ENCODE measurements at regions not wholly inside any gene's neighbourhood (a gene's known extent, or its start where the extent isn't known, plus 50 kb on each side); places are given as distances from the start of the nearest gene placed in this dataset.
"Not testable (repeated sequence)": the region's sequence is repeated elsewhere in the genome, so short reads cannot be mapped to it uniquely, and the experiment has no call there.

DNA sequence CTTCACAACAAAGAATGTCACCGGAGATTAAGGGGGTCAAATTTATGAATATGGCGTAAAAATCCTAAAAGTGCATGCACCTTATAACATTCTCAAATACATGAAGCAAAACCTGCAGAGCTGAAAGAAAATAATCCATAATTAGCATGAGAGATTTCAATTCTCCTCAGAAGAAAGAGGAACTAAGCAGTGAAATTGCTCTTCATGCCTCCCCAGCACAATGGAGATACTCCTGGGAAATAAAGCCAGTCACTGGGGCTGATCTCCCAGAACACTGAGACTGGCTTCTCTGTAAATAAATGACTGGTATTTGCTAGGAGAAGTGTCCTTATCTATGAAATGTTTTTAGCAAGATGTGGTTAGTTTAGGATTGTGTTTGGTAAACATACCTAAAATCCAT, 68.1 kb downstream of the GOLGA6L6 start:
- not testable (repeated sequence) for H3K4me3 ChIP-seq (ENCODE audit: low read length); DNase-seq (ENCODE audit: low read depth, low spot score)

DNA sequence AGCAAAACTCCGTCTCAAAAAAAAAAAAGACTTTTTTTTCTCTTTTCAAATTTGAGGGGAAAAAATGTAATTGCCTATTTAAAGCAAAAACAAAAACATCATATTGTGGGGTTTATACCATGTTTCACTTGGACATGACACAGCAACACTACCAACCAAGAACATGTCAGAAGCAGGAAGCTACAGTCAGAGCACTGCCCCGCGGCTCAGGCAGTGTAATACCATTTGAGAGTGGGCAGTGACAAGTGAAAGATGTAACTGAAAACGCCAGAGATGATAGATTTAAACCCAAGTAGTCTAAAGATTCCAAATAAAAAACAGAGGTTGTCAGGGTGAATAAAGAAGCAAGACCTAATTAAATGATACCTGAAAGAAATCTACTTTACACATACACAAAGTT, 68.6 kb downstream of the GOLGA6L6 start:
- DNase-seq (ENCODE audit: low read depth, low spot score); H3K4me3 ChIP-seq (ENCODE audit: low read length): not testable (repeated sequence)

DNA sequence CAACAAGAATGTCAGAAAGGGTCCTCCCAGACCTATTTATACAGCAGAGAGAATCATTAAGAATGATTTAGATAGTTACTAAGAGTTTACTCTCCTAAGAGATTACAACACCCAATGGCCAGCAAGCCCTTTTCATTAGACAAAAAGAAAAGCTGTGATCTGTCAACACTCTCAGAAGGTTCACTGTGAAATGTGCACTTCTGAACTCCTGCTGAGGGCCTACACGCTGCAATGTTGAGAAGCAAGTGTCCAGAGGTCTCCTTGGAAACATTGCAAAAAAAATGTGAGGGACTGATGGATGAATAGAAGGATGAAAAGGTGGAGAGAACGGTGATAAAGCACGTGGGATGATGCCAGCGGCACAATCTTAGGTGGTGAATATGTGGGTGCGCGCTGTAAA, 70.8 kb downstream of the GOLGA6L6 start:
- not testable (repeated sequence) for DNase-seq (ENCODE audit: low read depth, low spot score); H3K4me3 ChIP-seq (ENCODE audit: low read length)

DNA sequence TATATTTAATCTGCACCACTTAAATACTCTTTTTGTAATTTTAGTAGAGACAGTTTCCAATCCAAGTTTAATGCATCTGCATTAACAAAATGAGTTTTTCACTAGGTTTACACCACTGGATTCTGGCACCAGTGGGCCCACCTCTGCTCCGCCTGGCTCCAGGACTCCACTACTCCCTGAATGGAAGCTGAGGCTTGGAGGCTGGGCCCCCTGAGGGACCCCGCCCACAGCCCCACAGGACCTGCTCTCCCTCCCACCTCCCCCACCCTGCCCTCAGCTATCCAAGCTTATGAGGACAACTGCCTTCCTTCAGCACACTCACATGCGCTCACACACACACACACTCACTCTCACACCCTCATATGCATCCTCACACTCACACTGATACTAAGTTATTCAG, 100.5 kb downstream of the GOLGA6L6 start:
- DNase-seq (ENCODE audit: low read depth, low spot score); H3K4me3 ChIP-seq (ENCODE audit: low read length): not testable (repeated sequence)

DNA sequence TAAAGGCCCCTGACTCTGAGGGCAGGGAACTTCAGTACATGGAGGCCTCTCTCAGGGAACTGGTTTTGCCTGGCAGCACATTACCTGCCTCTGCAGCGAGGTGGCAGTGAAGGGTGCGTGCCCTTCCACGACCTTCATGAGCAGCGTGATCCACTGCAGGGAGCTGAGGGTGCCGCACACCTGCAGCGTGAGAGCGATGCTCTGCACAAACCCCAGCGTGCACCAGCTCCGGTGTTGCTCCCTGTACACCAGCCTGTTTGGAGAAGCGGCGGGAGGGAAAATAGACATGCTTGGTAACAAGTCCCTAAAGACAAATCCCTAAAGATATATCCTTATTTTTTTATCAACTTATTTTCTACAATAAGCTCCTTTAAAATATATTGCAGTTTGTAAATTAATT, 101.2 kb downstream of the GOLGA6L6 start:
- not testable (repeated sequence) for H3K4me3 ChIP-seq (ENCODE audit: low read length); DNase-seq (ENCODE audit: low read depth, low spot score)

DNA sequence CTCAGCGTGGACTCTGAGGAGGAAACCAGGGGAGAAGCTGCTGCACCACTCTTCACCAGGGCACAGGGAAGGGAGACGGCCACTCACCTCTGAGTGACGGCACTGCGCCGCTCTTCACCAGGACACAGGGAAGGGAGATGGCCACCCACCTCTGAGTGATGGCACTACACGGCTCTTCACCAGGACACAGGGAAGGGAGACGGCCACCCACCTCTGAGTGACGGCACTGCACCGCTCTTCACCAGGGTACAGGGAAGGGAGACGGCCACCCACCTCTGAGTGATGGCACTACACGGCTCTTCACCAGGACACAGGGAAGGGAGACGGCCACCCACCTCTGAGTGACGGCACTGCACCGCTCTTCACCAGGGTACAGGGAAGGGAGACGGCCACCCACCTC, 102.5 kb downstream of the GOLGA6L6 start:
- DNase-seq (ENCODE audit: low read depth, low spot score); H3K4me3 ChIP-seq (ENCODE audit: low read length): not testable (repeated sequence)

DNA sequence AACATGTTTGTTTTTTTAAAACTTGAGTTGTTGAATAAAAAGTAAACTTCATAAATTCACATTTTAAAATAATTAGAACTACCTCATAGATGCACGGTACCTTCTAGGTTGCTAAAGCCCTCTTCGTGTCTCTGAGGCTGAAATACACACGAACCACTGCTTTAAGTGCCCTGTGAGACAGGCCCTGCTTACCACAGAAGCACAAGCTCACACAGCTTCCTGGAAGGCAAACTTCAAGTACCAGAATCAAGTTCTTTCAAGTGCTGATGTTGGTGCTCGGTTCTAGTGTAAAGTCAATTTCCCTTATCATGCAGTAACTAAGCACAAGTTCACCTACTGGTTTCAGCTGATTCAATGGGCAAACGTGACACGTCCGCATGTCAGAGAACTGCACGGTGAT, 103.3 kb downstream of the GOLGA6L6 start:
- not testable (repeated sequence) for DNase-seq (ENCODE audit: low read depth, low spot score); H3K4me3 ChIP-seq (ENCODE audit: low read length)

DNA sequence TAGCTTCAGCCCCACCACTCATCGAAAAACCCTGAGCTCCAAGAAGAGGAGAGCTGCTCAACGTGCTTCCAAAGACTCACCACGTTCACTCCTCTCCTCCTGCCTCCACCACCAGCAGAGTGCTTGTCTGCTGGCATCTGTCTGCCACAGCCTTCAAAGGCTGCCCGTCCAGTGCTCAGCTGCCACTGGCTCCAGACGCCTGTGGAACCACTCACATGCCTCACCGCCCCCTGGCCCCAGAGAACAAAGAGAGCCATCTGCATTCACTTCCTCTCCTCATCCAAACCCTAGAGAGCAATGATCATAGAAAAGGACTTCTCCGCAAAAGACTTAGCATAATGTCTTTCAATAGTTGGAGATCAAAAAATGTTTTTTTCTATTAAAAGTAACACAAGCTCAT, 108.1 kb downstream of the GOLGA6L6 start:
- not testable (repeated sequence) for DNase-seq (ENCODE audit: low read depth, low spot score); H3K4me3 ChIP-seq (ENCODE audit: low read length)

DNA sequence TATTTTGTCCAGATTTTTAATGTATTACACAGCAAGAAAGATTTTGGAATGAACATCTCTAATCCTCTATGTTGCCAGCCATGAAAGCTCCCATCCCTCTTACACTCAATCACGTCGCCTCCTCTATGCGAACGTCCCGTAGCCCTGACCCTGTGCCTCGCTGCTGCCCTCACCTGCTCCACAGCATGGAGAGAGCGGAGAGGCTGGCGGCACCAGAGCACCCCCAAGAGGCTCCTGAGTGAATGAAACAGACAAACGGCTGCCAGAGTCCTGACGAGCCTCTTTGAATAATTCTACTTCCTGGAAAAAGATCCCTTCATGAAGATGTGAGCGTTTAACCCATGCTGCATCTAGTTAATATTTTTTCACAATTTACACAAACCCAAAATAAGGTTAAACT, 111.1 kb downstream of the GOLGA6L6 start:
- DNase-seq (ENCODE audit: low read depth, low spot score); H3K4me3 ChIP-seq (ENCODE audit: low read length): not testable (repeated sequence)

DNA sequence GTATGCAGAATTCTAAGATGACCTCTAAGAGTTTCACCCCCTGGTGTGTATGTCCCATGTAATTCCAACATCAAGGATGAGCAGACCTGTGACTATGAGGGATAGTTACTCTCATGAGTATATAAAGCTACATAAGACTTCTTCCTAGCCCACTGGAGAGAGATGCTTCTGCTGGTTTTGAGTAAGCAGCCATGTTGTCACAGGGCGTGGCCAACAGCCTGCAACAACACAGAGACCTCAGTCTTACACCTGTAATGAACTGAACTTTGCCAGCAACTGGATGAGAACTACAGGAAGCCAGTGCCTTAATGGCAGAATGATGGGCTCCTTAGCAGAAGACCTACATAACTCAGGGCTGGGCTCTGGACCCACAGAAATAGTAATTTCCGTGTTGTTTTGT, 120.9 kb downstream of the GOLGA6L6 start:
- not testable (repeated sequence) for DNase-seq (ENCODE audit: low read depth, low spot score); H3K4me3 ChIP-seq (ENCODE audit: low read length)

DNA sequence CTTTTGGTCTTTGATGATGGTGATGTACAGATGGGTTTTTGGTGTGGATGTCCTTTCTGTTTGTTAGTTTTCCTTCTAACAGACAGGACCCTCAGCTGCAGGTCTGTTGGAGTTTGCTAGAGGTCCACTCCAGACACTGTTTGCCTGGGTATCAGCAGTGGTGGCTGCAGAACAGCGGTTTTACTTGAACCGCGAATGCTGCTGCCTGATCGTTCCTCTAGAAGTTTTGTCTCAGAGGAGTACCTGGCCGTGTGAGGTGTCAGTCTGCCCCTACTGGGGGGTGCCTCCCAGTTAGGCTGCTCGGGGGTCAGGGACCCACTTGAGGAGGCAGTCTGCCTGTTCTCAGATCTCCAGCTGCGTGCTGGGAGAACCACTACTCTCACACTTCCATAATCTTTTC, 125.0 kb downstream of the GOLGA6L6 start:
- DNase-seq (ENCODE audit: low read depth, low spot score); H3K4me3 ChIP-seq (ENCODE audit: low read length): not testable (repeated sequence)

DNA sequence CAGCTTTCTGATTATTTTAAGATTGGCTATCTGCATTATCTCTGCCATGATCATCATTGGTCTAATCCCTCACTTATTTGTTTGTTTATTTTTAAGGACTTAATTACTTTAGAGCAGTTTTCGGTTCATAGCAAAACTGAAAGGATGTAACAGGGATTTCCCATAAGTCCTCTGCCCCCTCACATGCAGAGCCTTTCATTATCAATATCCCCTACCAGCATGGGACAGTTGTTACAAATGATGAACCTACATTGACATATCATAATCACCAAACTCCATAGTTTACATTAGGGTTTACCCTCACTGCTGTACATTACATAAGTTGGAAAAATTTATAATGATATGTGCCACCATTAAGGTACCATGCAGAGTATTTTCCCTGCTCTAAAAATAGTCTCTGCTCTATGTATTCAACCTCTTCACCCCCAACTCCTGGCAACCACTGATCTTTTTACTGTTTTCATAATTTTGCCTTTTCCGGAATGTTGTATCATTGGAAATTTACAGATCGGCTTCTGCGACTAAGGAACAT, 131.9 kb downstream of the GOLGA6L6 start:
- H3K4me3 ChIP-seq (ENCODE audit: low read length); DNase-seq (ENCODE audit: low read depth, low spot score): not testable (repeated sequence)

DNA sequence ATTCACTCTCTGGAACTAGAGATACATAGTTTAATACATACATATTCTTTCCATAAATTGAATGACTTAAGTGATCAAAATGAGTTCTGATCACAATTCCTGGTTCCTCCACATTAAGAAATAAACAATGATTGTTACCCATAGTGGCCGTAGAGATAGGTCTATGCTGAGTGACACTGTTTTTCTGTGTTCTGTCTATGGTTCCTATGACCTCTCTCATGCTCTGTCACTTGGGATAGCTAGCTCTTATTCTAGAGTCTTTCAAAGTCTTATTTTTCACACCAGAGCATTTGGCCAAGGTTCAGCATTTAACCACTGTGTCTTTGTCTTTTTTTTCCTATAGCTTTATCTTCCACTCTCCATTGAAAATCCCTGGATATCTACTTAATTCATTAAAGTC, 132.4 kb downstream of the GOLGA6L6 start:
- no peak for DNase-seq (ENCODE audit: low read depth, low spot score)

DNA sequence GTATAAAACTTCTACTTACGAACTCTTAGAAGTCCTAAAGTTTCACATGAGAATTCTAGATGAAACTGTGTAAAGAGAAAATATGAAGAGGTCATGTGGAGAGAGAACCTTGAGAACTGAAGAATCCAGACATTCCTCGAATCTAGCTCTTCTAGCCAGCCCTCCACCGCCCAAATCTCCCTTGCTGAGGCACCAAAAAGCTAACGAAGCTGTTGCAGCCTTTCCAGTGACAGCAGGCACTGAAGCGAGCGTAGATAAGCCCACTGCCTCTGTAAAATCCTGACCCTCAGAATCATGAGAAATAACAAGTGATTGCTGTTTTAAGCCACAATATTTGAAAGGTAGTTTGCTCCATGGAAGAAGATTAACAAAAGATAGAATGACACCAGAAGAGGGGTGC, 134.0 kb downstream of the GOLGA6L6 start:
- no peak for DNase-seq (ENCODE audit: low read depth, low spot score)
- H3K4me3 ChIP-seq (ENCODE audit: low read length) = no peak overlapping the region

More for the DNA sequence above, 132.4 kb downstream of the GOLGA6L6 start:
- H3K4me3 ChIP-seq (ENCODE audit: low read length) = no peak overlapping the region

DNA sequence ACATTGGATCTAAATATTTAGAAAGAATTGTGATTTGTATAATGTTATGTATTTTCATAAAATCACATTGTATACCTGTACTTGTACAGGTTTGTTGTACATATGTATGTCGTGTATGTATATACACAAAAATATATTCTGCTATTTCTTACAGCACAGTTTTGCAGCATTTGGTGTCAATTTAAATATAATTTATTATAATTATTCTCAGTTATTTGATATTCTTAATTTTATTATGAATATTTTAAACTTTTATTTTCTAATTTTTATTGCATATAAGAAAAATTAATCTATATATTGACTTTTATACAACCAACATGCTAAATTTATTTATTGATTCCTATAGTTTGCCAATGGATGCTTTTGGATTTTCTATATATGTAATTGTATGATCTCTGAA, 137.0 kb downstream of the GOLGA6L6 start:
- DNase-seq (ENCODE audit: low read depth, low spot score); H3K4me3 ChIP-seq (ENCODE audit: low read length): not testable (repeated sequence)

DNA sequence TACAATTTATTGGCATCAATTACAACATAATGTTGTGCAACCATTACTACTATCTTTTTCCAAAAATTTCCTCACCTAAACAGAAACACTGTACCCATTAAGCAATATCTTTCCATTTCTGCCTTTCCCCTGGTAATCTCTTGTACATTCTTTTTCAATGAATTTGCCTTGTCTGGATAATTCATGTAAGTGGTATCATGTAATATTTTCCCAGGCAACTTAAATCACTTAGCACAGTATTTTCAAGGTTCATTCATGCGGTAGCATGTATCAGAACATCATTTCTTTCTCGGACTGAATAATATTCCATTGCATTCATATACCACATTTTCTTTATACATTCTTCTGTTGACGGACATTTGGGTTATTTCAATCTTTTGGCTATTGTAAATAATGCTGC, 139.0 kb downstream of the GOLGA6L6 start:
- not testable (repeated sequence) for H3K4me3 ChIP-seq (ENCODE audit: low read length); DNase-seq (ENCODE audit: low read depth, low spot score)

DNA sequence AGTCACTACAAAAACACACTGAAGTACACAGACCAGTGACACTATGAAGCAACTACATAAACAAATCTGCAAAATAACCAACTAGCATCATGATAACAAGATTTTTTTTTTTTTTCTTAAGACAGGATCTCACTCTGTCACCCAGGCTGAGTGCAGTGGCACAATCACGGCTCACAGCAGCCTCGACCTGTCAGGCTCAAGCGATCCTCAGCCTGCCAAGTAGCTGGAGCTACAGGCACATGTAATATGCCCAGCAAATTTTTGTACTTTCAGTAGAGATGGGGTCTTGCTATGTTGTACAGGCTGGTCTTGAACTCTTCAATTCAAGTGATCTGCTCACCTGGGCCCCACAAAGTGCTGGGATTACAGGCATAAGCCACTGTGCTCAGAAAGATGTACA, 140.5 kb downstream of the GOLGA6L6 start:
- H3K4me3 ChIP-seq (ENCODE audit: low read length) = not testable (repeated sequence)

DNA sequence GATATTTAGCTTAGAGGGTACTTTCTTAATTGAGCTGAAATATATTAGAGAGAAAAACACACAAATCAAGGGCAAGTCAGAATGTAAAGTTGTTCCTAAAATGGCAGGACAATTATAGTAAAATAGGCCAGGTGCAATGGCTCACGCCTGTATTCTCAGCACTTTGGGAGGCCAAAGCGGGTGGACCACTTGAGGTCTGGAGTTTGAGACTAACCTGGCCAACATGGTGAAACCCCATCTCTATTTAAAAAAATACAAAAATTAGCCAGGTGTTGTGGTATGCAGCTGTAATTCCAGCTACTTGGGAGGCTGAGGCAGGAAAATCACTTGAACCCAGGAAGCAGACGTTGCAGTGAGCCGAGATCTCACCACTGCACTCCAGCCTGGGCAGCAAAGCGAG, 142.9 kb downstream of the GOLGA6L6 start:
- not testable (repeated sequence) for H3K4me3 ChIP-seq (ENCODE audit: low read length); DNase-seq (ENCODE audit: low read depth, low spot score)

More for the DNA sequence above, 140.5 kb downstream of the GOLGA6L6 start:
- not testable (repeated sequence) for DNase-seq (ENCODE audit: low read depth, low spot score)

DNA sequence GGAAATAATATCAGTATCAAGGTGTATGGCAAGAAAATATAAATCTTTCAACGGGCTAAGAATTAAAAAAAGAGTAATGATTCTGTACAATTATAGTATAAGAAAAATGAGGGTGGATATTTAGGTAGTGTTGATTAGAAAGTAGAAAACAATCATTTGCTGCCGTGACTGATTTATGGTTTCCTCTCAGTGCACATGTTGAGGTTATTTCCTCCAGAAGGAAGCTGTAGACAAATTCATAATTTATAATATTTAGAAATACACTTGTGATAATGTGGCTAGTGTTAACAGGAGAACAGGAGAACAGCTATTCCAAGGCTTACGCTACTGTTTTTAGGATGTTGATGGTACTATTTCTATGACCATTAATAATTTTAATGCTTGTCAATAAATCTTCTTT, 153.4 kb downstream of the GOLGA6L6 start:
- not testable (repeated sequence) for H3K4me3 ChIP-seq (ENCODE audit: low read length); DNase-seq (ENCODE audit: low read depth, low spot score)

DNA sequence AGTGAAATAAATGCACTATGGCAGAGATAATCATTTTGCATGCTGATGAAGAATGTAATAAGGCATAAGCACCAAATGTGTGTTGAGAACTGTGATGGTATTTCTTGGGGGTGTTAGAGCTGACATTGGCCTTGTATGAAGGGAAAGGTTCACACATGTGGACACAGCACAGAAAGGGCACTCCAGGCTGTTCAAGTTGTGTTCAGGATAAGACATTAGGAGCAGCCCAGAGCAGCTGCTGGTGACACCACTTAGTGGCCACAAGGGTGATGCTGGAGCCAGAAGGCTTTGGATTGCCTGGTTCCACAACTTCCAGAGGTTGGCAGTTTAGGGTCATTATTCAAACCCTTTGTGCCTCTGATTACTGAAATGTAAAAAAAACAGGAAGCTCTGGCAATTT, 155.4 kb downstream of the GOLGA6L6 start:
- no peak overlapping the region for H3K4me3 ChIP-seq (ENCODE audit: low read length)
- no peak for DNase-seq (ENCODE audit: low read depth, low spot score)

DNA sequence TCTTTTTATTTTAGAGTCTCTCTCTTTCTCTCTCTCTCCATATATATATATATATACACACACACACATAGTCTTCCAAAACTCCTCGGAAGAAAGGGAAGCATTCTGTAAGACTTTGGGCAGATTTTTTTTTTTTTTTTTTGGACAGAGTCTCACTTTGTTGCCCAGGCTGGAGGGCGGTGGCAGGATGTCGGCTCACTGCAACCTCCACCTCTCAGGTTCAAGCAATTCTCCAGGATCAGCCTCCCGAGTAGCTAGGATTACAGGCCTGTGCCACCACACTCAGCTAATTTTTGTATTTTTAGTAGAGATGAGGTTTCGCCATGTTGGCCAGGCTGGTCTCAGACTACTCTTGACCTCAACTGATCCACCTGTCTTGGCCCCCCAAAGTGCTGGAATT, 161.4 kb downstream of the GOLGA6L6 start:
- not testable (repeated sequence) for DNase-seq (ENCODE audit: low read depth, low spot score); H3K4me3 ChIP-seq (ENCODE audit: low read length)

Measured in Jurkat, Clone E6-1 (cell line).